GM23248 (cell line): ENCODE measurements at regions not wholly inside any gene's neighbourhood (a gene's known extent, or its start where the extent isn't known, plus 50 kb on each side); places are given as distances from the start of the nearest gene placed in this dataset.

Experiments used
- DNase-seq: peaks from one replicate; pipeline ENCODE4 v3.0.0-alpha.2; 2015
- H2AFZ ChIP-seq: fragments of 200-600 bp; sonication (generic); 2 replicates; pipeline ENCODE4 v1.6.1; 2016; ENCODE audit warnings: antibody characterized with exemption
- H3F3A ChIP-seq: fragments of 200-600 bp; sonication (generic); 2 replicates; pipeline ENCODE4 v1.6.1; 2016; ENCODE audit warnings: mild to moderate bottlenecking, antibody characterized with exemption, mixed run types; ENCODE audit not compliant: insufficient read depth
- H3K27ac ChIP-seq: fragments of 200-600 bp; sonication (generic); 2 replicates; pipeline ENCODE4 v1.5.1; 2016; ENCODE audit warnings: mild to moderate bottlenecking
- H3K27me3 ChIP-seq: fragments of 200-600 bp; sonication (generic); replicated peaks from 2 replicates; pipeline ENCODE4 v1.6.1; 2016; ENCODE audit warnings: mild to moderate bottlenecking; ENCODE audit not compliant: insufficient read depth
- H3K36me3 ChIP-seq: fragments of 200-600 bp; sonication (generic); 2 replicates; pipeline ENCODE4 v1.6.1; 2016; ENCODE audit warnings: low read depth, mild to moderate bottlenecking
- H3K4me1 ChIP-seq: fragments of 200-600 bp; sonication (generic); 2 replicates; pipeline ENCODE4 v1.6.1; 2016; ENCODE audit warnings: mild to moderate bottlenecking; ENCODE audit not compliant: insufficient read depth
- H3K4me2 ChIP-seq: fragments of 200-600 bp; sonication (generic); one replicate; pipeline ENCODE4 v1.6.1; 2016; ENCODE audit warnings: mild to moderate bottlenecking; ENCODE audit not compliant: unreplicated experiment
- H3K4me3 ChIP-seq: fragments of 200-600 bp; sonication (generic); 2 replicates; pipeline ENCODE4 v1.5.1; 2016; ENCODE audit warnings: mild to moderate bottlenecking
- H3K79me2 ChIP-seq: fragments of 200-600 bp; sonication (generic); 2 replicates; pipeline ENCODE4 v1.6.1; 2016; ENCODE audit warnings: mild to moderate bottlenecking; ENCODE audit not compliant: insufficient read depth
- H3K9ac ChIP-seq: fragments of 200-600 bp; sonication (generic); 2 replicates; pipeline ENCODE4 v1.6.1; 2016; ENCODE audit warnings: mild to moderate bottlenecking
- H3K9me2 ChIP-seq: fragments of 200-600 bp; sonication (generic); 2 replicates; pipeline ENCODE4 v1.6.1; 2016; ENCODE audit warnings: mixed run types, mild to moderate bottlenecking, moderate library complexity; ENCODE audit not compliant: insufficient read depth
- H3K9me3 ChIP-seq: fragments of 200-600 bp; sonication (generic); one replicate; pipeline ENCODE4 v1.6.1; 2017; ENCODE audit warnings: low read depth
- H4K20me1 ChIP-seq: fragments of 200-600 bp; sonication (generic); 2 replicates; pipeline ENCODE4 v1.6.0; 2016; ENCODE audit not compliant: insufficient read depth
- EZH2 ChIP-seq: fragments of 200-600 bp; sonication (generic); IDR thresholded peaks from 2 replicates; pipeline ENCODE4 v1.6.1; 2018; ENCODE audit warnings: antibody characterized with exemption, mild to moderate bottlenecking; ENCODE audit not compliant: insufficient read depth, poor library complexity, severe bottlenecking
- EZH2phosphoT487 ChIP-seq: fragments of 200-600 bp; sonication (generic); IDR thresholded peaks from 2 replicates; pipeline ENCODE4 v1.6.1; 2018; ENCODE audit warnings: antibody characterized with exemption, moderate library complexity, mild to moderate bottlenecking, low read depth; ENCODE audit not compliant: insufficient read depth
- WGBS, 2 experiments: methylation state at CpG; one replicate each; pipeline ENCODE4 v1.1.6; 2015 to 2017; ENCODE audit warnings: low lambda C conversion rate in 2 of 2, low coverage in 1 of 2; ENCODE audit errors: missing lambda C conversion rate in 2 of 2; 5-methylcytosine and 5-hydroxymethylcytosine counted together
- in situ Hi-C: fragments of 300-500 bp; cut with MboI; formaldehyde crosslinking; loops from 2 replicates; pipeline ENCODE4 v1.15.0; 2020

GRCh38 chr6:147789430-147789947, 281.0 kb downstream of the SAMD5 start:
- Histone ChIP-seq H3K9me2 (no peaks in the 10 kb centered on the region), H3K4me1 (no peaks in the 10 kb centered on the region), H3K4me2 (no peak overlapping the region), H3K27ac (no peak overlapping the region), H3K27me3 (no peaks in the 10 kb centered on the region), H3K9ac (no peak overlapping the region), H3K79me2 (no peaks in the 10 kb centered on the region), H3K4me3 (no peak overlapping the region), H3F3A (no peaks in the 10 kb centered on the region), H3K9me3 (no peaks in the 10 kb centered on the region), H4K20me1 (no peaks in the 10 kb centered on the region), H3K36me3 (no peaks in the 10 kb centered on the region), H2AFZ (no peak overlapping the region)
- WGBS, 2 experiments, result 10 to 15% methylated on average over 4 of the region's 4 CpGs
- DNase-seq, result no peak
- in situ Hi-C loops, result no loop called here
- TF ChIP-seq EZH2 (no peak), EZH2phosphoT487 (no peak)

DNA sequence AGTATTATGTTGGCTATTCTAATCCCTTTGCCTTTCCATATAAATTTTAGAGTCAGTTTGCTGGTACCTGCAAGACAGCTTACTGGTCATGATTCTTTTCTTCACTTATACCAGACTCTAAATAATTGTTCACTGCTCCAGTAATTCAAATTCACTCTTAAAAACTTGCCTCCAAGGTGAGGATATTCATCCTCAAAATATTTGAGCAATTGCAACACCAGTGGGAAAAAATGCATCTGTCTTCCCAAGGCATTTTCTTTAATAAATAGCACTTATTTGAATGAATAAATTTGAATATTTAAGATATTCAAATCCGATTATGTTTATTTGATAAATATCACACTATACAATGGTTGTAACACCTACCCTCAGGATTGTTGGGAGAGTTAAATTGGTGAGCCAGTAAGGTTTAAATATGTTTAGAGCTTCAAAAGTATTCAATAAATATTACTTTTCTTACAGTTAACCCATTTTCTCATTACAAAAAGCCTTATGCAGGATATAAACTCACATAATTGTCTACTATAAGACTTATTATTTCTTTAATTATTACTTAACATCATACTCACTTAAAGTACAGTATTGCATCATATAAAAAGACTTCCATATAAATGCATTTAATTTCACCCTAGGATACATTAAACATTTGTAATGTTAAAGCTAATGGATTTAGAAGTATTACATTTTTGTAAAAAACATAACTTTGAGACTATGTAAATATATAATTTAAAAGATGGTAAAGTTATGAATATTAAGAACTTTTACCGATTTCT, 285.6 kb downstream of the SAMD5 start:
- H3K27ac ChIP-seq, result no peak overlapping the region
- in situ Hi-C loops, result no loop called here
- H3K36me3 ChIP-seq, result no peaks in the 10 kb centered on the region
- H3K4me3 ChIP-seq, result no peak overlapping the region
- no peak overlapping the region for H3K9ac ChIP-seq
- WGBS, 2 experiments, result 18 to 22% methylated on average over 2 of the region's 2 CpGs
- no peaks in the 10 kb centered on the region for H3K9me3 ChIP-seq
- no peak overlapping the region for H3K4me2 ChIP-seq
- no peaks in the 10 kb centered on the region for H3K27me3 ChIP-seq
- H2AFZ ChIP-seq, result no peak overlapping the region
- no peaks in the 10 kb centered on the region for H3K9me2 ChIP-seq
- H4K20me1 ChIP-seq, result no peaks in the 10 kb centered on the region
- no peaks in the 10 kb centered on the region for H3K4me1 ChIP-seq
- no peaks in the 10 kb centered on the region for H3K79me2 ChIP-seq
- no peak for DNase-seq
- TF ChIP-seq EZH2phosphoT487, result no peak
- no peak for TF ChIP-seq EZH2
- no peaks in the 10 kb centered on the region for H3F3A ChIP-seq

DNA sequence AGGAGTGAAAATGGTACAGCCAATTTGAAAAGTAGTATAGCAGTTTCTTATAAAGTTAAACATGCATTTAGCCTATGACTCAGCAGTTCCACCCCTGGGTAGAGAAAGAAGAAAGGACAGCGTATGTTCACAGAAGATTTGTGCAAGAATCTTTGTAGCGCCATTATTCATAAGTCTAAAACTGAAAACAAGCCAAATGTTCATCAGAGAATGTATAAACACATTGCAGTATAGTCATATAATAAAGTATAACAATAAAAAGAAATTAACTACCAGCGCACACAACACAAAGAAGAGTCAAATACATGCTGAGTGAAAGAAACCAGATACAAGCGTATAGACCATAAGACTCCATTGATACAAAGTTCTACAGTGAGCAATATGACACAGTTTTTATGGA, 294.0 kb downstream of the SAMD5 start:
- H3K4me2 ChIP-seq, result no peak overlapping the region

DNA sequence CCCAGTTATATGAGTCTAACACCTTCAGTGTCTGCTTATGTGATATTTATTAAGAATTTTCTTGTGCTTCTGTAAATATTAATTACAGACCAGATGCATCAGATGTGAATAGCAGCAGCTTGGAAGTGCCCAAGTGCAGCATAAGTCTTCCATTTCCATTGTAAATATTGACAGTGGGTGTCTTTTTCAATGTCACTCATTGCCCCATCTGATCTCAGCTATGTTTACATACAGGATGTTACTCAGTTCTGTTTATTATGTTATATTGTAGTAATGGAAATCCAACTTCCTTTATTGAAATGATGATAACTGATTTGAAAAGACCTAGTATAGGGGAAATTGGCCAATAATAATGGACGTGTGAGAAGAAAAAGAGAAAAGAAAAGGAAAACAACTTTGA, 296.7 kb downstream of the SAMD5 start:
- Histone ChIP-seq H3K9me3 (peaks cover 9% of the 10 kb centered on the region), H3K4me1 (no peaks in the 10 kb centered on the region), H3K4me2 (no peak overlapping the region), H2AFZ (no peak overlapping the region), H3K79me2 (no peaks in the 10 kb centered on the region), H4K20me1 (no peaks in the 10 kb centered on the region), H3K36me3 (no peaks in the 10 kb centered on the region), H3K27ac (no peak overlapping the region), H3K4me3 (no peak overlapping the region), H3K9ac (no peak overlapping the region), H3K27me3 (no peaks in the 10 kb centered on the region), H3F3A (no peaks in the 10 kb centered on the region), H3K9me2 (no peaks in the 10 kb centered on the region)
- TF ChIP-seq EZH2phosphoT487 (no peak), EZH2 (no peak)
- in situ Hi-C loops, result no loop called here
- no peak for DNase-seq
- 0 to 16% methylated on average over 1 of the region's 1 CpG for WGBS, 2 experiments

More for the DNA sequence above, 294.0 kb downstream of the SAMD5 start:
- Histone ChIP-seq H3K4me3 (no peak overlapping the region), H3K4me1 (no peaks in the 10 kb centered on the region), H3K9me3 (peaks cover 9% of the 10 kb centered on the region), H3K9me2 (no peaks in the 10 kb centered on the region), H3K36me3 (no peaks in the 10 kb centered on the region), H3K27me3 (no peaks in the 10 kb centered on the region), H3K9ac (no peak overlapping the region), H2AFZ (no peak overlapping the region), H4K20me1 (no peaks in the 10 kb centered on the region), H3K79me2 (no peaks in the 10 kb centered on the region), H3K27ac (no peak overlapping the region), H3F3A (no peaks in the 10 kb centered on the region)
- TF ChIP-seq EZH2, result no peak
- TF ChIP-seq EZH2phosphoT487, result no peak
- no peak for DNase-seq
- WGBS, 2 experiments, result 51 to 58% methylated on average over 4 of the region's 4 CpGs
- in situ Hi-C loops, result no loop called here
